ENCODE measurements at regions not wholly inside any gene's neighbourhood (a gene's known extent, or its start where the extent isn't known, plus 50 kb on each side); places are given as distances from the start of the nearest gene placed in this dataset.
"Not testable (repeated sequence)": the region's sequence is repeated elsewhere in the genome, so short reads cannot be mapped to it uniquely, and the experiment has no call there.

DNA sequence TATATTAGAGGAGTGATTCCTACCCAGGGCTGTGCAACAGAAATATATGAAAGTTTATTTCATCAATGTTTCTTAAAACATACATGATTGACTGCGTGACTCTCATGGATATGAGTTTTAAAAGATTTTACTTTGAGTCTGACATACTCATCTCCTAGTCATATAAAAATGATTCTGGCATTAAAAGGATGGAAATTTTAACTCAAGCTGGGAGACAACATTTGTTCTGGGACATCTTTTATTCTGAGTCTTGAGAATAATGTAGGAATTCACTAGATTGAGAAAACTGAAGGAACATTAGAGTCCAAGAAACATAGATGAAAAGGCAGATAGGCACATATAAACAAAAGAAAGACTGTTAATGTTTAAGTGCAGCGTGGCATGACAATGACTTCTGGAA lies 649.6 kb downstream of the SPRY1 start:
- no peak for DNase-seq (ENCODE audit: low read depth in 2 of 2)

DNA sequence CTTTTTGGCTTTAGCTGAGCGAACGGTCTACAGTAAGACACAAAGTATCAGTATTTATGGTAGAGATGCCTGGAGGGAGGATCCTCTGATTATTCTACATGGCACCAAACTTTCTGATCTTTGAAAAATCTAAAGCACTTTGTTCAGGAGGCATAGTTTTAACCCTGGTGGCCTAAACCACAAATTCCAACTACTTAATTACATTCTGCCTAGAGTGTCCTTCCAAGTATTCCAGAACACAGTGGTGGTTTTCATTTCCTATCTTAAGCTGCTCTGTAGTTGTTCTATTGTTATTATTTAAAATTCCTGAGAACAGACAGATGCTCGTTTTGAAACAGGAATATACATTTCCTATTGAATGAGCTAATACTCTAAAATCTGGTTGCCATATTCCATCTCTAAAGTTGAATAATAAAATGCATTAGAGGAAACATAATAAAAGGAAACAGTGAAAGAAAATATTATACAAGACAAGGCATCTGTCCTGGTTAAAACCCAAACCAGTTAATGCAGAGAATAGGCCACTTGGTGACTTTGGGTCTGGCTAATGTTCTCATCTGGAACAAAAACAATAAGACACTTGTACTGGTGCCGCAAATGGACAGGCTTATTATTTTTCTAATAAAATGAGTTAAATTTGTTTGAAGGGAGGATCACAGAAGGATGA lies 657.4 kb downstream of the SPRY1 start:
- no peak for DNase-seq (ENCODE audit: low read depth in 2 of 2)

DNA sequence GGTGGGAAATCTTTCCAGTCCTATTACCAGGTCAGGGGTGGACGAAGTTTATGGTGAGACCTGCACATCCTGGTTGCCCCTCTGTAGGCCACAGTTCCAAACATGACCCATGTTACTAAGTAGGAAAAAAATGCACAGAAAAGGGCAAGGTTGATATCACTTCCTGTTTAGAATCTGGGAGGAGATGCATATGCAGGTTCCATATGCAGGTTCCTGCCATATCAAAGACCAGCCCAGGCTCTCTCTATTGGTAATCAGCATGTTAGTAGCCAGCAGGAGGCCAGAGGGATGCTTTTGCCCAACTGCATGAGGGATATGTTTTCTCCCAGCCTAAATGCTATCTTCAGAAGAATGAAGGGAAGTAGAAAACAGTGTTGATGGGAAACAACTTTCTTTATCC lies 657.2 kb downstream of the ANKRD50 start:
- no peak for DNase-seq (ENCODE audit: low read depth in 2 of 2)

DNA sequence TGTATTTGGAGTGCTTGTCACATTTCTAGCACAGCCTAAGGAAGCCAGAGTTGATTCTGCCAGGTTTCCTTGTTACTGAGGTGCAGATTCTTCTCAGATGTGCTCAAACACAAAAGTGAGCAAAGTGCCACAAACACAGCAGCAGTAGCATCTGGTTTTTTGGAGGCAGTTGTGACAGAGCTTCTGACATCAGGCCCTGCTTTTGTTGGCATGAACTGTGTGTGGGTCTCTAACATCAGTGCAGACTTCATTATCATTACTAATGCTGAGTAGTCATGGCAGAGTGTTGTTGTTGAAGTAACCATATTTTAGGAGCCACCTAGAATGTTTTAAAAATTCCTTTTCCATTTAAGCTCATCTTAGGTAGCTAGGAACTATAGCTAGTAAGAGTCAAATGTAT lies 656.6 kb downstream of the ANKRD50 start:
- no peak for DNase-seq (ENCODE audit: low read depth in 2 of 2)

DNA sequence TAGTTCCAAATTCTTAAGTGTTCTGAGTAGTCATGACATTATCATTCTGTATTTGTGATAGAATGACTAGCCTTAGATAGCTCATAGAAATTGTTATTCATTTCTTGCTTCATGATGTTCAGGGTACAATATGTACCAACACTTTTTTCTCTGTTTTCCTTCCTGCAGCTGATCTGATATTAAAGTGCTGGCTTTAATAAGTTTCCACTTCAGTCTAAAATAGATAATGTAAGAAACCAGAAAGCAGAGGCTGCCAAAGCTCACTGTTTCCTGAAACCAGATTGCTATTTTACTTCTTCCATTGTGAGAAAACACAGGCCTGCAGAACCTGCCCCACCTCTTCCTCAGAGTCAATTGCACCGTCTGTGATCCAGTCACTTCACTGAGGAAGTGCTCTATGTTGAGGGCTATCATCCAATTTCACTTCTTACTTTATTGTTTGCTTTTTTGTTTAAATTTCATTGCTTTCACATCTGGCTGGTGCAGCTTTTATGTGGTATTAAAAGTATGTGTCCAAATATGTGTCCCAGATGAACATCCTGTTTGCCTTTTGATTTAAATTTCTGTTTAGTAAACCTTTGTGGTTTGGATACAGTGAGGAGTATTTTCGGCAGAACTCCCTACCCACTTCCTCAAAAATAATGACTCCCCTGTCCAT lies 652.1 kb downstream of the ANKRD50 start:
- DNase-seq (ENCODE audit: low read depth in 2 of 2): no peak

DNA sequence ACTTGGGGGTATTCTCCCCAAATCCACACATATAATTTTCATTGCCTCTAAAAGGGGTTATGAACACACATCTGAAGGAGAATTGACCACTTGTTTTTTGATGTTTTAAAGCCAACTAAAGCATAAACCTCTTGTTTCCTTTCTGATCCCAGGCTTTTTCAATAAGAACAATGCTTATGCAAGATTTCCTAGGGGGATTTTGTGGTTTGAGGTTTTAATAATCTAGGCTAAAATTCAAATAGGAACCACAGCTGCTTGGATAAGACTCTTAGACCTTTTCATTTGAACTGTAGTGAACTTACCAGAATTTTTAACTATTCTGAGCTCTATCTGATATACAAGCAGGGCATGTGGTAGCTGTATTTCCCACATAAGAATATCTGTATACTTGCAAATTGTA lies 651.1 kb downstream of the ANKRD50 start:
- DNase-seq (ENCODE audit: low read depth in 2 of 2): no peak

DNA sequence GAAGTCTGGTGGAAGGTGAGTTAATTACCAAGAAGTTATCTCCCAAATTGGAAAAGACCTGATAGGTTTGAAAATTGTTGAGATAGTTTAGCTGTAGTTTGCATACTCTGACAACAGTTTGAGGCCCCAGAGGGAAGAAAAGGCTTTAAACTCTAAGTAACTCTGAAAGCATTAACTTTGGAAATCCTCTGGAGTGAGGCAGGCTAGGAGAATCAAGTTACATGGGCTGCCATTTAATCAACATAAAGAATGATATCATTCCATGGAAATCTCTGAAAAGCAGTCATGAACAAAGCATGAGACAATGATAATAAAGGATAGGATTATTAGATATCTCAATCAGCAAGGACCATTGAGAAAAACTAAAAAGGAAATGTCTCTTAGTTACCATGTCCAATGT lies 647.1 kb downstream of the ANKRD50 start:
- DNase-seq (ENCODE audit: low read depth in 2 of 2): no peak

DNA sequence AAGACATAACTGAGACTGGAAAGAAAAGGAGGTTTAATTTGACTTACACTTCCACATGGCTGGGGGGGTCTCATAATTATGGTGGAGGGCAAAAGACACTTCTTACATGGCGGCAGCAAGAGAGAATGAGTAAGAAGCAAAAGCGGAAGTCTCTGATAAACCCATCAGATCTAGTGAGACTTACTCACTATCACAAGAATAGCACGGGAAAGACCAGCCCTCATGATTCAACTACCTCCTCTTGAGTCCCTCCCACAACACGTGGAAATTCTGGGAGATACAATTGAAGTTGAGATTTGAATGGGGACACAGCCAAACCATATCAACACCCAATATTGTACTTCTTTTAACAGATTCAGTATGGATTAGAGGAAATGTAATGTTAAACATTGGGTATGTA lies 646.6 kb downstream of the ANKRD50 start:
- no peak for DNase-seq (ENCODE audit: low read depth in 2 of 2)

DNA sequence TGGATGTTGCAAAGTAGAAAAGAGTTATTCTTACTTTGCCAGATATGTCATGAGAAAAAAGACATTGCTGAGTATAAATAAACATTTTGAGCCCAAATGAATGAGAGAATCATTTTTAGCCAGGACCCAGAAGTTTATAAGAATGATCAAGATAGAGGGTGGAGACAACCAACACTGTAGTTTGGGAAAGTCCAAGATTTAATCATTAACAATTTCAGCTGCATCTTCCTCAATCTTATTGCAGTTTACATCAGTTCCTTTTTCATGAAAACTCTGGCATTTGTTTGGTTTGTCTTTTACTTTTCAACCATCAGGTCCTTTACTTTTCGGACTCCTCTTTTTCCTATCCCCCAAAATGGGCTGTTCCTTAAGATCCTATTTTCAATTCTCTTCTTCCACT lies 645.9 kb downstream of the ANKRD50 start:
- DNase-seq (ENCODE audit: low read depth in 2 of 2): no peak

DNA sequence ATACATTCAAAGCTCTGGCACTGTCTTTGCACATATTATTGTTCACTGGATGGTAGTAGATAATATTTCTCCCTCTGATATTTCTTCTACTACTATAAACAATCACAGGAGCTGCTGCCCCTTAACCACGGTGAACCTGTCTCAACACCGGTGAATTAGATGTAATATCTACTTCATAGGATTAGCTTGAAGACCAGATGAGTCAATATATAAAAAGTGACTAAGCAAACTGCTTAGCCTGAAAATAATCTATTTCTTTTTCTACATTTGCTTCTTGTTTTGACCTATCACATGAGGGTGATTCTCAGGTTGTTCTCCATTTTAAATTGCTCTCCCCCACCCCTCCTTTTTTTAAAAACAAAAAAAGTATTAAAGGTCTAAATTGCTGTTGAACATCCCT lies 645.5 kb downstream of the ANKRD50 start:
- DNase-seq (ENCODE audit: low read depth in 2 of 2): no peak

DNA sequence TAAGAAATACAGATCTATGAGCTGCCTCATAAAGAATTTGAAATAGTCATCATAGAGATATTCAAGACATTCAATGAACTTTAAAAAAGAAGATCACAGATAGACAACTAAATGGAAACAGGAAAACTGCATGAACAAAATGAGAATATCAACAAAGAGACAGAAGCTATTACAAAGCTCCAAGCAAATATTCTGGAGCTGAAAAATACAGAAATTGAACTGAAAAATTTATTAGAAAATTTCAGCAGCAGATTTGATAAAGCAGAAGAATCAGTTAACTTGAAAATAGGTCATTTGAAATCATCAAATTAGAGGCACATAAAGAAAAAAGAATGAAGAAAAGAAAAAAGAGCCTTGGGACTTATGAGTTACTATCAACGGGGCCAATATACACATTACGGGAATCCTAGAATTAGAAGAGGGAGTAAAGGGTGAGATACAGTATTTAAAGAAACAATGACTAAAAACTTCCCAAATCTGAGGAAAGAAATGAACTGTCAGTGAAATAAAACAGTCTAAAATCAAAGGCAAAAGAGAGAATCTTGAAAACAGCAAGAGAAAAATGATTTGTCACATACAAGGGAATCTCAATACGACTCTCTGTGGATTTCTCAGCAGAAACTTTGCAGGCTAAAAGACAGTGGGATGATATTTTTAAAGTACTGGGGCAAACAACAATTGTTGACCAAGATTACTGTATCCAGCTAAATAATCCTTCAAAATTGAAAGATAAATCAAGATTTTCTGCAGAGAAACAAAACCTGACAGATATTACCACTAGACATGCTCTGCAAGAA lies 641.6 kb downstream of the ANKRD50 start:
- no peak for DNase-seq (ENCODE audit: low read depth in 2 of 2)

DNA sequence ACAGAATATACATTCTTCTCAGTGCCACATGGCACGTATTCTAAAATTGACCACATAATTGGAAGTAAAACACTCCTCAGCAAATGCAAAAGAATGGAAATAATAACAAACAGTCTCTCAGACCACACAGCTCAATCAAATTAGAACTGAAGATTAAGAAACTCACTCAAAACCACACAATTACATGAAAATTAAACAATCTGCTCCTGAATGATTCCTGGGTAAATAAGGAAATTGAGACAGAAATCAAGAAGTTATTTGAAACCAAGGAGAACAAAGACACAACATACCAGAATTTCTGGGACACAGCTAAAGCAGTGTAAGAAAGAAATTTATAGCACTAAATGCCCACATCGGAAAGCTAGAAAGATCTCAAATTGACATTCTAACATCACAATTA lies 637.3 kb downstream of the ANKRD50 start:
- not testable (repeated sequence) for DNase-seq (ENCODE audit: low read depth in 2 of 2)

DNA sequence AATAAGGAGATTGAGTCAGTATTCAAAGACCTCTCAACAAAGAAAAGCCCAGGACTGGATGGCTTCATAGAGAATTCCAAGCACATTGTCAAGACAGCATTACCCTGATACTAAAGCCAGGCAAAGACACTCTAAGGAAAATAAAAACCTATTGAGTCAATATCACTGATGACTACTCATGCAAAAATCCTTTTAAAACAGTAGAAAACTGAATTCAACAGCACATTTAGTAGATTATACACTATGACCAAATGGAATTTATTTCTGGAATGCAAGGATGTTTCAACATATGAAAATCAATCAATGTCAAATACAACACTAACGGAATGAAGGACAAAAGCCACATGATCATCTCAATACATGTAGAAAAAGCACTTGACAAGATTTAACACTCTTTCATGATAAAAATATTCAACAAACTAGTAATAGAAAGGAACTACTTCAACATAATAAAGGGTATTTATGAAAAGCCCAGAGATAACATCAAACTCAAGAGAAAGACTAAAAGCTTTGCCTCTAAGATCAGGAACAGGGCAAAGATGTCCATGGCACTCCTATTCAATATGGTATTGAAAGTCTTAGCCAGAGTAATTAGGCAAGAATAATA lies 633.3 kb downstream of the ANKRD50 start:
- DNase-seq (ENCODE audit: low read depth in 2 of 2): no peak

DNA sequence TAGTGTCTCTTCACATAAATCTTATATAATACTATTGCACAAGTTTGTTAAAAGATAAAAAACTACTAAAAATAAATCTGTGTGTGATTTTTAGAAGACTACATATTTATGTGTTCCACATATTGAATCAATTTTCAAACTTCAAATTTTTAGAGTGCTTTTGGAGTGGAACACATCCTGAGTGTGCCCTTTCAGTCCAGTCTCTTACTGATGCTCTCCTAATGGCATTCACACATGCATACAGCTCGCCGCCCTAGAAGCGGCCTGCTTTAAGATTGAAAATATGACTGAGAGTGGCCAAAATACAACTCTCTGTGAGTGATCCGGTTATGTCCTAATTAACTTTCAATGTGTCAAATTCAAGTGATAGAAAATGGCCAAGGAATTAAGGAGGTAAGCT lies 628.8 kb downstream of the ANKRD50 start:
- no peak for DNase-seq (ENCODE audit: low read depth in 2 of 2)

DNA sequence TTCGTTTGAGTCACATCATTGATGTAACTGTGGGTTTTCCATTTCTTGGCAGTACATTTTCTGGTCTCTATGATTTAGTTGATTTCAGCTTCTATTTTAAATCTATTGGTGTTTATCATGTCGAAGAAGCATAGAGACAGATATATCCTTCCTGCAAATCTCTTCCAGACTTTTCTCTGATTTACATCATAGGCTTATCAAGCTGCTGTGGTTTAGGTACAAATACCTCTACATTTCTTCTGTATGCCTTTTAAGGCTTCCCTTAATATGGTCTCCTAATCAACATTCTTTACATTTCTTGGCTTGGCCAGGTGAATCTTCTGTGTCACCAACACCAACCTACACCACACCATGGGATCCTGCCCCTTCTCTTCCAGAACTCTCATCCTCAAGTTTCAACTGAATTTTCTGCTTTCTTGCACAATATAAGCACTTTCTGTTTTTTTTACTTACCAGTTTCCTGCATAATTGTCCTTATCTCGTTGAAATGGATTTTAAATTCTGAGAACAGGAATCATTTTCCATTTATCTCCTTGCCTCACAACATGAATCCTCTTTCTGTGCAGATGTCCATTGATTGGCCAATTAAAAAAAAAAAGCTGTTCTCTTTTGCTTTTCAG lies 626.9 kb downstream of the ANKRD50 start:
- DNase-seq (ENCODE audit: low read depth in 2 of 2): no peak

DNA sequence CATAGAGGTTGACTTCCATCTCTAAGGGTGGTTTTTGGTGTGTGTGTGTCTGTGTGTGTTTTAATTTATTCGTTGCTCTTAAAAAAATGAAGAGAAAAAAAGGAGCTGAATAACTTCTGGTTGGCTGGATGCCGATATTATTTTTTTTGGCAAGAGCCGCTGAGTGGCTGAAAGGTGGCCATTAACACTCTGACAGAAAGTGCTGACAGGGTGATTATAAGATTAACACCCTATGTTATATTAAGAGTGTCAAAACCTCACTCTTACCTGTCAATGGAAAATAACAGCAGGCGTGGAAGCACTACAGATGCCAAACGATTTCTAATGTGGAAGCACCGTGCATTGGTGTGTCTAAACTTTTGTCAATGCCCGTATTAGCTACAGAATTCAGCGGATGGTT lies 622.5 kb downstream of the ANKRD50 start:
- no peak for DNase-seq (ENCODE audit: low read depth in 2 of 2)

DNA sequence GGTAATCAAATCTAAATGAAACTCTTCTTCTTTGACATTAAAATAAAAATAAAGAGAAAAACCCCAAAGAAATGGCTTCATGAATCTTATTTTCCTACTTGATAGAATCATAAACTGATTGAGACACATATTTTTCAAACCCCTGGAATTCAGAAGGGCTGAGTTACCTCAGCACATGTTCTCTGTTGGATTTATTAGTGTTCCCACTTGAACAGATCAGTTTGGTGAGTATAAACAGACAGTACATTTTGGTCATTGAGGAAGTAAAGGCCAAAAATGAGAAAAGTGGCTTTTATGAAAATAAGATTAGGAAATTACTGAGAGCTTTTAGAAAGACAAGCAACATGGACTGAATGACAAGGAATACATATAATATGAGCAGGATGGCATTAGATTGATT lies 620.4 kb downstream of the ANKRD50 start:
- no peak for DNase-seq (ENCODE audit: low read depth in 2 of 2)

DNA sequence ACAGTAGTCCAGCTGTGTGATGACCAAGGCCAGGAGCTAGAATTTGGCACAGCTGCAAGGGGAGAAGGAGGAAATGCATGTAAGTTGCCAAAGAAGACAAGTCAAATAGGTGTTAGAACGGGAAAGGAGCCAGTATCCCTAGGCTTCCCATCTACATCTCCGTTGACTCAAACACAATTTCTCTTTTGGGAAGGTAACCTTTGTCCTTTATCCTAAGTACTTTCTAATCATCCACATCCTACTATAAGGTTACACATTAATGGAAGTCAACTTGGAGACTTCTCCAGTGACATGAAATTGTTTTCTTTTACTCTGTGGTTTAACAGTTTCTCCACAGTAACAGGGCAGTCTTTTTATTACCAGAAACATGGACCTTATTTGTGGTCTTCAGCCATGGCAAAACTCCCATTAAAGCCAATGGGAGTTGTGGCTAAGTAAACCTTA lies 620.0 kb downstream of the ANKRD50 start:
- DNase-seq (ENCODE audit: low read depth in 2 of 2): no peak

DNA sequence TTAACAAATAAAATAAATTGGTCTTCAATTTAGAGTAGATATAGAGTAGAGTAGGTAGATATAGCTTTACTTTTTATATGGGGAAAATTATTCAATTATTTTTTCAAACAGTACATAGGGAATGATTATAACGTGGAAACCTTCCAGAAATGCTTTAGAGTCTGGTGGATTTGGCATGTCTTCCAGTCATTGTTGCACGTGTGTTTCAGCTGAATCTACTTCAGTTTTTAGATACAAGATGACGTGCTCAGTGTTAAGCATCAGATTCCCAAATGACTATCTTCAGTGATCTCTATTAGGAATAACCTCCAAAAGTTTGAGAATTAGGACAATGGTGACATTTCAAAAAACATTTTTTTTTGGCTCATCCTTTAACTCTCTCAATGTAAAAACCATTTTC lies 616.9 kb downstream of the ANKRD50 start:
- no peak for DNase-seq (ENCODE audit: low read depth in 2 of 2)

DNA sequence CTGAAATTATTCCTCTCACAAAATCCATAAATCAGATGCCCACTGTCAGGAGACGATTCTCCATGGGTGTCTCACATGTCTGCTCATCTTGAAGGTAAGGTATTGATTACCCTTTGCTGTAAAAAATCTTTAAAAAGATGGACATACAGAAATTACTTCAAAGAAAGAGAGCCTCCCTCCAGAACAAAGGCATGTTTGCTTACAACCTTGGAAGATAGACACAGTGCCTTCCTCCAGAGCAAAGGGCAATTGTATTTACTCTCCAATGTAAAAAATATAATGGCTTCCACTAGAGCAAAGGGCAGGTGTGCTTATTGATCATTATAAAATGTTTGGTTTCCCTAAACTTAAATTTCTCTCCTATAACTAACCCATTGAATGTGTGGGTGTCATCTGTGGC lies 616.2 kb downstream of the ANKRD50 start:
- no peak for DNase-seq (ENCODE audit: low read depth in 2 of 2)

DNA sequence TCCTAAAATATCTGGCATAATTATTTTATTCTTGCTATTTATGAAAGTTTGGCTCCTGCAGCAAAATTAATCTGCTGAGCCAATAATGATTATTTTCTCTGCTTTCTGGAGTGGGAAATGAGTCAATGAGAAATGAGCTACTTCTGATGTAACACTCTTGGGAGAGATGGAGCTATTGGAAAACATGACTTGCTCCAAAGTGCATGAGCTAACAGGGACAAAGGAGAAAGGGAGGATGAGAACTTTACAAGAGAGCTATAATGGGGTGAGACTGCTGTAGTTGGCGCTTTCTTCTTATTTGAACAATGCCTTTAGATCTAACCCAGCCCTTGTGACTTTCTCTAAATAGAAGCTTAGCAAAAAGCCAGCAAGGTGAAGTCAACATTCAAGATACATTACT lies 615.1 kb downstream of the ANKRD50 start:
- DNase-seq (ENCODE audit: low read depth in 2 of 2): no peak

DNA sequence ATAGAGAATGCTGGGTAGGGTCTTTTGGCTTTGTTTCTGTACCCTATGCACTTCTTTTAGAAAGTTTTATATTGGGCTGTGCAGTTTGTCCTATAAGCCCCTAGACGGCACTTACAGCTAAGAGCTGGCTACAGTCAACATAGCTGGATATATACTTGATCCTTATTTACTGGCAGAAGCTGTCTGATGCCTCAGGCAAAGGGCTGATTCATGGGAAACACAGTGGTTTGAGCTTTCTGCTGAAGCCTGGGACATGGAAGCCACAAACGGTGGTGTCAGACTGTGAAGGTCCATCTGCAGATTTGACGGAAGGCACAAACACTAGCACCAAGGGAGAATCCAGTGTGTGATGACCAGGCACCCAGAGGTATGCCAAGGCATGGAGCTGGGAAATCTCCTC lies 608.4 kb downstream of the ANKRD50 start:
- DNase-seq (ENCODE audit: low read depth in 2 of 2): no peak
